ENCODE measurements at regions not wholly inside any gene's neighbourhood (a gene's known extent, or its start where the extent isn't known, plus 50 kb on each side); places are given as distances from the start of the nearest gene placed in this dataset.
"Not testable (repeated sequence)": the region's sequence is repeated elsewhere in the genome, so short reads cannot be mapped to it uniquely, and the experiment has no call there.

- CTCF ChIA-PET: not testable (repeated sequence)
Measured at GRCh38 chr3:912717-913116, 180.1 kb upstream of the CNTN6 start.

GRCh38 chr3:923161-923910, 169.5 kb upstream of the CNTN6 start:
- Mint-ChIP-seq H3K4me3 (no peak overlapping the region), H3K36me3 (ENCODE audit: low read depth) (no peaks in the 10 kb centered on the region), H3K4me1 (ENCODE audit: low read depth) (no peaks in the 10 kb centered on the region), H3K27me3 (ENCODE audit: low read depth) (no peaks in the 10 kb centered on the region), H3K9me3 (ENCODE audit: insufficient read depth) (no peaks in the 10 kb centered on the region), H3K27ac (no peak overlapping the region)
- ATAC-seq: no peak
- no peak for DNase-seq
- CTCF ChIA-PET: no interaction called here
- POLR2A ChIA-PET: no interaction called here

More at GRCh38 chr3:912717-913116, 180.1 kb upstream of the CNTN6 start:
- H3K4me3 Mint-ChIP-seq; ATAC-seq; H3K9me3 Mint-ChIP-seq (ENCODE audit: insufficient read depth); POLR2A ChIA-PET; DNase-seq; H3K4me1 Mint-ChIP-seq (ENCODE audit: low read depth); H3K27me3 Mint-ChIP-seq (ENCODE audit: low read depth); H3K27ac Mint-ChIP-seq; H3K36me3 Mint-ChIP-seq (ENCODE audit: low read depth): not testable (repeated sequence)

GRCh38 chr3:930866-931265, 162.0 kb upstream of the CNTN6 start:
- DNase-seq: no peak
- Mint-ChIP-seq H3K36me3 (ENCODE audit: low read depth) (no peaks in the 10 kb centered on the region), H3K27me3 (ENCODE audit: low read depth) (no peaks in the 10 kb centered on the region), H3K9me3 (ENCODE audit: insufficient read depth) (no peaks in the 10 kb centered on the region), H3K27ac (no peak overlapping the region), H3K4me1 (ENCODE audit: low read depth) (no peaks in the 10 kb centered on the region), H3K4me3 (no peak overlapping the region)
- ChIA-PET POLR2A (no interaction called here), CTCF (no interaction called here)
- no peak for ATAC-seq

- H3K36me3 Mint-ChIP-seq (ENCODE audit: low read depth): no peaks in the 10 kb centered on the region
- no peak overlapping the region for H3K4me3 Mint-ChIP-seq
- no peaks in the 10 kb centered on the region for H3K4me1 Mint-ChIP-seq (ENCODE audit: low read depth)
- ChIA-PET CTCF (no interaction called here), POLR2A (interaction anchor here (0.5 kb wide), 1 partner anchor 458 kb away, joined by 3 read pairs; no protein-coding TSS in a partner anchor)
- DNase-seq (no peak), ATAC-seq (no peak)
- peaks cover 5% of the 10 kb centered on the region for H3K9me3 Mint-ChIP-seq (ENCODE audit: insufficient read depth)
- no peak overlapping the region for H3K27ac Mint-ChIP-seq
- H3K27me3 Mint-ChIP-seq (ENCODE audit: low read depth): no peaks in the 10 kb centered on the region
Measured at GRCh38 chr3:933326-933725, 159.5 kb upstream of the CNTN6 start.

- Mint-ChIP-seq H3K9me3 (ENCODE audit: insufficient read depth) (peaks cover 3% of the 10 kb centered on the region), H3K36me3 (ENCODE audit: low read depth) (no peaks in the 10 kb centered on the region), H3K27ac (no peak overlapping the region), H3K27me3 (ENCODE audit: low read depth) (no peaks in the 10 kb centered on the region), H3K4me1 (ENCODE audit: low read depth) (no peaks in the 10 kb centered on the region), H3K4me3 (no peak overlapping the region)
- CTCF ChIA-PET: no interaction called here
- POLR2A ChIA-PET: no interaction called here
- DNase-seq (no peak), ATAC-seq (no peak)
Measured at GRCh38 chr3:944786-945185, 148.0 kb upstream of the CNTN6 start.

GRCh38 chr3:945738-946137, 147.1 kb upstream of the CNTN6 start:
- no peaks in the 10 kb centered on the region for H3K36me3 Mint-ChIP-seq (ENCODE audit: low read depth)
- no peaks in the 10 kb centered on the region for H3K4me1 Mint-ChIP-seq (ENCODE audit: low read depth)
- ATAC-seq (no peak), DNase-seq (no peak)
- no peaks in the 10 kb centered on the region for H3K27me3 Mint-ChIP-seq (ENCODE audit: low read depth)
- ChIA-PET POLR2A (no interaction called here), CTCF (no interaction called here)
- H3K27ac Mint-ChIP-seq: no peak overlapping the region
- peaks cover 3% of the 10 kb centered on the region for H3K9me3 Mint-ChIP-seq (ENCODE audit: insufficient read depth)
- H3K4me3 Mint-ChIP-seq: no peak overlapping the region

GRCh38 chr3:952906-953305, 139.9 kb upstream of the CNTN6 start:
- ChIA-PET CTCF (no interaction called here), POLR2A (no interaction called here)
- DNase-seq: no peak
- Mint-ChIP-seq H3K27me3 (ENCODE audit: low read depth) (no peaks in the 10 kb centered on the region), H3K4me1 (ENCODE audit: low read depth) (no peaks in the 10 kb centered on the region), H3K36me3 (ENCODE audit: low read depth) (no peaks in the 10 kb centered on the region), H3K27ac (no peak overlapping the region), H3K4me3 (no peak overlapping the region), H3K9me3 (ENCODE audit: insufficient read depth) (no peaks in the 10 kb centered on the region)
- ATAC-seq: no peak

- Mint-ChIP-seq H3K9me3 (ENCODE audit: insufficient read depth) (peaks cover 16% of the 10 kb centered on the region), H3K4me3 (no peak overlapping the region), H3K27ac (no peak overlapping the region), H3K27me3 (ENCODE audit: low read depth) (no peaks in the 10 kb centered on the region), H3K4me1 (ENCODE audit: low read depth) (no peaks in the 10 kb centered on the region), H3K36me3 (ENCODE audit: low read depth) (no peaks in the 10 kb centered on the region)
- ChIA-PET POLR2A (no interaction called here), CTCF (no interaction called here)
- DNase-seq (no peak), ATAC-seq (no peak)
Measured at GRCh38 chr3:963255-963654, 129.6 kb upstream of the CNTN6 start.

- H3K27me3 Mint-ChIP-seq (ENCODE audit: low read depth): no peaks in the 10 kb centered on the region
- CTCF ChIA-PET: no interaction called here
- POLR2A ChIA-PET: no interaction called here
- no peaks in the 10 kb centered on the region for H3K4me1 Mint-ChIP-seq (ENCODE audit: low read depth)
- H3K36me3 Mint-ChIP-seq (ENCODE audit: low read depth): no peaks in the 10 kb centered on the region
- DNase-seq: no peak
- ATAC-seq: no peak
- no peak overlapping the region for H3K4me3 Mint-ChIP-seq
- no peak overlapping the region for H3K27ac Mint-ChIP-seq
- H3K9me3 Mint-ChIP-seq (ENCODE audit: insufficient read depth): peaks cover 16% of the 10 kb centered on the region
Measured at GRCh38 chr3:963755-964154, 129.1 kb upstream of the CNTN6 start.

- DNase-seq (no peak), ATAC-seq (no peak)
- Mint-ChIP-seq H3K27me3 (ENCODE audit: low read depth) (no peaks in the 10 kb centered on the region), H3K4me3 (no peak overlapping the region), H3K36me3 (ENCODE audit: low read depth) (no peaks in the 10 kb centered on the region), H3K27ac (no peak overlapping the region), H3K4me1 (ENCODE audit: low read depth) (no peaks in the 10 kb centered on the region), H3K9me3 (ENCODE audit: insufficient read depth) (peaks cover 16% of the 10 kb centered on the region)
- ChIA-PET CTCF (no interaction called here), POLR2A (no interaction called here)
Measured at GRCh38 chr3:965826-966225, 127.0 kb upstream of the CNTN6 start.

GRCh38 chr3:966341-966740, 126.5 kb upstream of the CNTN6 start:
- Mint-ChIP-seq H3K27ac (no peak overlapping the region), H3K4me1 (ENCODE audit: low read depth) (no peaks in the 10 kb centered on the region), H3K4me3 (no peak overlapping the region), H3K36me3 (ENCODE audit: low read depth) (no peaks in the 10 kb centered on the region), H3K27me3 (ENCODE audit: low read depth) (no peaks in the 10 kb centered on the region), H3K9me3 (ENCODE audit: insufficient read depth) (peaks cover 16% of the 10 kb centered on the region)
- ATAC-seq (no peak), DNase-seq (no peak)
- ChIA-PET POLR2A (no interaction called here), CTCF (no interaction called here)

GRCh38 chr3:973340-973739, 119.5 kb upstream of the CNTN6 start:
- no peaks in the 10 kb centered on the region for H3K36me3 Mint-ChIP-seq (ENCODE audit: low read depth)
- H3K4me1 Mint-ChIP-seq (ENCODE audit: low read depth): no peaks in the 10 kb centered on the region
- ATAC-seq: no peak
- ChIA-PET POLR2A (no interaction called here), CTCF (no interaction called here)
- no peak overlapping the region for H3K27ac Mint-ChIP-seq
- H3K27me3 Mint-ChIP-seq (ENCODE audit: low read depth): no peaks in the 10 kb centered on the region
- no peaks in the 10 kb centered on the region for H3K9me3 Mint-ChIP-seq (ENCODE audit: insufficient read depth)
- no peak overlapping the region for H3K4me3 Mint-ChIP-seq
- DNase-seq: no peak

GRCh38 chr3:976006-976405, 116.8 kb upstream of the CNTN6 start:
- Mint-ChIP-seq H3K36me3 (ENCODE audit: low read depth) (no peaks in the 10 kb centered on the region), H3K27ac (no peak overlapping the region), H3K4me1 (ENCODE audit: low read depth) (no peaks in the 10 kb centered on the region), H3K9me3 (ENCODE audit: insufficient read depth) (no peaks in the 10 kb centered on the region), H3K4me3 (no peak overlapping the region), H3K27me3 (ENCODE audit: low read depth) (no peaks in the 10 kb centered on the region)
- no peak for ATAC-seq
- ChIA-PET CTCF (no interaction called here), POLR2A (no interaction called here)
- no peak for DNase-seq
